ENCODE measurements at regions not wholly inside any gene's neighbourhood (a gene's known extent, or its start where the extent isn't known, plus 50 kb on each side); places are given as distances from the start of the nearest gene placed in this dataset.

DNA sequence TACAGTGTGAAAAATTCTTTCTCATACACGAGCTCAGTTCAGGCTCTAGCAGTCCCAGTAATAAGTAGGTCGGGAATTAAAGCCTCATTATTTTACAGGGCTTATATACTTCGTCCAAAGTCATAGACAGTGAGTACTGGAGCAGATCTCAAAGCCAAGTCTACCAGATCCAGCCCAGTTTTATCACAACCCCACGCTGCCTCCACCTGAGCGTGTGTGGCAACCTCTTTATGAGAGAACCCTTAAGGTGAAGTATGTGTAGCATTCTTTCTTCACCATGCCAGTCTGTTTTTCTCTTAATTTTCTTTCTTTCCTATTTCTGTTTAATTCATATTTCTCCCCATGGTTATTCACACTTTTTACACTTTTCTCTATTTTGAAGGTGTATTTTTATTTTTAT lies 574.6 kb upstream of the ARPP21 start:
- no peak for ATAC-seq

DNA sequence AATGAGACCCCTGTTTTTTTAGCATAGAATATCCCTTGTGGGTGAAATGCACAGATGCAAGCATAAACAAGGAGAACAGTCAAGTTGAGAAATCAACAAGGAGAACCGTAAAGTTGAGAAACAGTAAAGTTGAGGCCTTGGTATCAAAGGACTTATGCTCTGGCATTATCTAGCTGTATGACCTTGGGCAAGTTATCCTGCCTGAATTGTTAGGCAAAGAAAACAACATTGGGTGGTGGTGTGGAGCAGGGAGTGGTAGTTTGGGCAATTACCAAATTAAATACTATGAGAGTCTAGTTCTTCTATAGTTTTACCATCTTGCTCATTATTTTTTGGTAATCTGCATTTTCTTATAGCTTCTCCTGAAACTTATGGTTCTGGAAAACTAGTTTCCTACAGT lies 573.4 kb upstream of the ARPP21 start:
- Histone ChIP-seq H3K27ac (ENCODE audit: low read length) (no peak overlapping the region), H3K4me3 (ENCODE audit: low read depth in 2 of 2, low read length in 2 of 2) (no peak overlapping the region), H3K4me1 (ENCODE audit: control insufficient read depth, insufficient read depth, low read length) (no peaks in the 10 kb centered on the region), H3K27me3 (ENCODE audit: control insufficient read depth, insufficient read depth, low read length) (no peaks in the 10 kb centered on the region), H3K9me3 (ENCODE audit: control insufficient read depth, insufficient read depth, low read depth, low read length) (no peaks in the 10 kb centered on the region), H3K36me3 (ENCODE audit: control insufficient read depth, insufficient read depth, low read length) (no peaks in the 10 kb centered on the region)
- no TSS peak for BruUV-seq (replicated peaks)
- no peak for ATAC-seq
- TF ChIP-seq SIN3A (IDR thresholded peaks at IDR 0.05; ENCODE audit: borderline replicate concordance, insufficient read depth, low read depth, low read length) = no peak
- TF ChIP-seq POLR2AphosphoS5 (IDR thresholded peaks at IDR 0.05; ENCODE audit: low read depth, low read length) = no peak
- no peak for TF ChIP-seq TCF7L2 (IDR thresholded peaks at IDR 0.05; ENCODE audit: low read depth, low read length)
- TF ChIP-seq, protein P1, sequence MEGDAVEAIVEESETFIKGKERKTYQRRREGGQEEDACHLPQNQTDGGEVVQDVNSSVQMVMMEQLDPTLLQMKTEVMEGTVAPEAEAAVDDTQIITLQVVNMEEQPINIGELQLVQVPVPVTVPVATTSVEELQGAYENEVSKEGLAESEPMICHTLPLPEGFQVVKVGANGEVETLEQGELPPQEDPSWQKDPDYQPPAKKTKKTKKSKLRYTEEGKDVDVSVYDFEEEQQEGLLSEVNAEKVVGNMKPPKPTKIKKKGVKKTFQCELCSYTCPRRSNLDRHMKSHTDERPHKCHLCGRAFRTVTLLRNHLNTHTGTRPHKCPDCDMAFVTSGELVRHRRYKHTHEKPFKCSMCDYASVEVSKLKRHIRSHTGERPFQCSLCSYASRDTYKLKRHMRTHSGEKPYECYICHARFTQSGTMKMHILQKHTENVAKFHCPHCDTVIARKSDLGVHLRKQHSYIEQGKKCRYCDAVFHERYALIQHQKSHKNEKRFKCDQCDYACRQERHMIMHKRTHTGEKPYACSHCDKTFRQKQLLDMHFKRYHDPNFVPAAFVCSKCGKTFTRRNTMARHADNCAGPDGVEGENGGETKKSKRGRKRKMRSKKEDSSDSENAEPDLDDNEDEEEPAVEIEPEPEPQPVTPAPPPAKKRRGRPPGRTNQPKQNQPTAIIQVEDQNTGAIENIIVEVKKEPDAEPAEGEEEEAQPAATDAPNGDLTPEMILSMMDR (IDR thresholded peaks at IDR 0.05) = no peak
- TF ChIP-seq, protein P2, sequence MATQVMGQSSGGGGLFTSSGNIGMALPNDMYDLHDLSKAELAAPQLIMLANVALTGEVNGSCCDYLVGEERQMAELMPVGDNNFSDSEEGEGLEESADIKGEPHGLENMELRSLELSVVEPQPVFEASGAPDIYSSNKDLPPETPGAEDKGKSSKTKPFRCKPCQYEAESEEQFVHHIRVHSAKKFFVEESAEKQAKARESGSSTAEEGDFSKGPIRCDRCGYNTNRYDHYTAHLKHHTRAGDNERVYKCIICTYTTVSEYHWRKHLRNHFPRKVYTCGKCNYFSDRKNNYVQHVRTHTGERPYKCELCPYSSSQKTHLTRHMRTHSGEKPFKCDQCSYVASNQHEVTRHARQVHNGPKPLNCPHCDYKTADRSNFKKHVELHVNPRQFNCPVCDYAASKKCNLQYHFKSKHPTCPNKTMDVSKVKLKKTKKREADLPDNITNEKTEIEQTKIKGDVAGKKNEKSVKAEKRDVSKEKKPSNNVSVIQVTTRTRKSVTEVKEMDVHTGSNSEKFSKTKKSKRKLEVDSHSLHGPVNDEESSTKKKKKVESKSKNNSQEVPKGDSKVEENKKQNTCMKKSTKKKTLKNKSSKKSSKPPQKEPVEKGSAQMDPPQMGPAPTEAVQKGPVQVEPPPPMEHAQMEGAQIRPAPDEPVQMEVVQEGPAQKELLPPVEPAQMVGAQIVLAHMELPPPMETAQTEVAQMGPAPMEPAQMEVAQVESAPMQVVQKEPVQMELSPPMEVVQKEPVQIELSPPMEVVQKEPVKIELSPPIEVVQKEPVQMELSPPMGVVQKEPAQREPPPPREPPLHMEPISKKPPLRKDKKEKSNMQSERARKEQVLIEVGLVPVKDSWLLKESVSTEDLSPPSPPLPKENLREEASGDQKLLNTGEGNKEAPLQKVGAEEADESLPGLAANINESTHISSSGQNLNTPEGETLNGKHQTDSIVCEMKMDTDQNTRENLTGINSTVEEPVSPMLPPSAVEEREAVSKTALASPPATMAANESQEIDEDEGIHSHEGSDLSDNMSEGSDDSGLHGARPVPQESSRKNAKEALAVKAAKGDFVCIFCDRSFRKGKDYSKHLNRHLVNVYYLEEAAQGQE (IDR thresholded peaks at IDR 0.05; ENCODE audit: insufficient read depth in 1 of 2, low read depth in 2 of 2, low read length in 1 of 2) = no peak
- intact Hi-C loops (cut with micrococcal nuclease; ENCODE audit: unreplicated experiment) = no loop called here
- CTCF ChIA-PET = no interaction called here
- in situ Hi-C loops (cut with HindIII; ENCODE audit: low pct_unique_long_range_greater_than_20kb, low sequenced_read_pairs) = no loop called here
- no peak for DNase-seq (ENCODE audit: low read depth, low spot score)
- POLR2A ChIA-PET = no interaction called here

More for the DNA sequence above, 574.6 kb upstream of the ARPP21 start:
- H3K27ac ChIP-seq (ENCODE audit: low read length) = no peak overlapping the region
- no peak for DNase-seq (ENCODE audit: low read depth, low spot score)
- ChIA-PET POLR2A (no interaction called here), CTCF (no interaction called here)
- TF ChIP-seq, protein P1 (IDR thresholded peaks at IDR 0.05) = no peak
- TF ChIP-seq POLR2AphosphoS5 (IDR thresholded peaks at IDR 0.05; ENCODE audit: low read depth, low read length) = no peak
- no peak for TF ChIP-seq TCF7L2 (IDR thresholded peaks at IDR 0.05; ENCODE audit: low read depth, low read length)
- TF ChIP-seq, protein P2 (IDR thresholded peaks at IDR 0.05; ENCODE audit: insufficient read depth in 1 of 2, low read depth in 2 of 2, low read length in 1 of 2) = no peak
- no peak for TF ChIP-seq SIN3A (IDR thresholded peaks at IDR 0.05; ENCODE audit: borderline replicate concordance, insufficient read depth, low read depth, low read length)
- in situ Hi-C loops (cut with HindIII; ENCODE audit: low pct_unique_long_range_greater_than_20kb, low sequenced_read_pairs) (no loop called here), intact Hi-C loops (cut with micrococcal nuclease; ENCODE audit: unreplicated experiment) (no loop called here)
- H3K4me3 ChIP-seq (ENCODE audit: low read depth in 2 of 2, low read length in 2 of 2) = no peak overlapping the region
- H3K36me3 ChIP-seq (ENCODE audit: control insufficient read depth, insufficient read depth, low read length) = no peaks in the 10 kb centered on the region
- H3K4me1 ChIP-seq (ENCODE audit: control insufficient read depth, insufficient read depth, low read length) = no peaks in the 10 kb centered on the region
- BruUV-seq (replicated peaks) = no TSS peak
- H3K9me3 ChIP-seq (ENCODE audit: control insufficient read depth, insufficient read depth, low read depth, low read length) = no peaks in the 10 kb centered on the region
- H3K27me3 ChIP-seq (ENCODE audit: control insufficient read depth, insufficient read depth, low read length) = no peaks in the 10 kb centered on the region
